ENCODE measurements at regions not wholly inside any gene's neighbourhood (a gene's known extent, or its start where the extent isn't known, plus 50 kb on each side); places are given as distances from the start of the nearest gene placed in this dataset.
"Not testable (repeated sequence)": the region's sequence is repeated elsewhere in the genome, so short reads cannot be mapped to it uniquely, and the experiment has no call there.

DNA sequence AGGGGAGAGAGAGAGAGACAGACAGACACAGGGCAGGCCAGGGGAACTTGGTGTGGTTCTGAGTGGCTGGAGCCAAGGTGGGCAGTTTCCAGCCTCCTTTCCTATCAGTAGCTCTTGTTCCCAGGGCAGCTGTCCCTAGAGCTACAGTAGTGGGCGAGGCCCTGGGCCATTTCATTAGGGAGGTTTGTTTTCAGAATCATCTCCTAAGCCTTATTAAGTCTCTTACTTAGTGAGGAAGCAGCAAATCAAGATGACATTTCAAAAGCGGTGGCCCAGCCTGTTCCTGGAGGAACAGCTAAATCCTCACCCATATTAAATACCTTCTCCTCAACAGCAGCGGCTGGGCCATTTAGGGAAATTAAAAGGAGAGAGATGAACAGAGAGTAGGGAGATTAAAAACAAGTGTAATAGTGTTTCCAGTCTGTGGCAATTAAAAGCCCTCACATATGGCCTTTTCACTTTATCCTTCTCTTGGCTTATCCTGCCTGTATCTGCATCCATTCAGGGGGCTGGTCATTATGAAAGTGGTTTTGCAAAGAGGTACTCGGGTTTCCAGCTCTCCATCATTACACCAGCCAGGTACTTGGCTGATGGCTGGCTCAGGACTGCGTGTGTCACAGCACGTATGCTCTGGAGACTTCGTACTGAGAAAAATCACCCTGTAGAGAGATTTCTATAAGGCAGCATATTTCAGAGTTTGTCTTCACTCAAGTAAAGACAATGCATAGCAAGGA is 91.9 kb upstream of the PRR23C start:
- no peak for DNase-seq

DNA sequence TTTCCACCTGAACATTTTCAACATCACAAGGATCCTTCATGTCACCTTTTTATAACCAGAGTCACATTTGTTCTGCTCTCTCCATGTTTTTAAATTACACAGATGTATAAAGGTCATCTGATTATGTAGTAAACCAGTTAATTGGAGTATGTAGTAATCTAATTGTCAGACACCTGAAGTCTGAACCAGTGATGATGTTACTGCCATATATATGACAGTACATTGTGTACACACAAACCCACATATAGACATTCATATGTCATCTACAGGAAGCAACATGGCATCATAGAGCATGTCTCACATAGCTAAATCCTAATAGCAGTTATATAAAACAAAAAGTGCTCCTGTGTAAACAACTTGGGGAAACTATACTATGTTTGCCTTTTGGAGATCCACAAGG is 95.9 kb upstream of the PRR23C start:
- no peak for DNase-seq

GRCh38 chr3:139145980-139146379 is 101.3 kb upstream of the PRR23C start:
- not testable (repeated sequence) for DNase-seq

DNA sequence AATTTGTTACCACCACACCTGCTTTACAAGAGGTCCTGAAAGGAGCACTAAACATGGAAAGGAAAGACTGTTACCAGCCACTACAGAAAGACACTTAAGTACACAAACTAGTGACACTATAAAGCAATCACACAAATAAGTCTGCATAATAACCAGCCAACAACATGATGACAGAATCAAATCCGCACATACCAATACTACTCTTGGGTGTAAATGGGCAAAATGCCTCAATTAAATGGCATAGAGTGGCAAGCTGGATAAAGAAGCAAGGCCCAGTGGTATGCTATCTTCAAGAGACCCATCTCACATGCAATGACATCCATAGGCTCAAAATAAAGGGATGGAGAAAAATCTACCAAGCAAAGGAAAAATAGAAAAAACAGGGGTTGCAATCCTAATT is 106.8 kb upstream of the PRR23C start:
- no peak for DNase-seq

DNA sequence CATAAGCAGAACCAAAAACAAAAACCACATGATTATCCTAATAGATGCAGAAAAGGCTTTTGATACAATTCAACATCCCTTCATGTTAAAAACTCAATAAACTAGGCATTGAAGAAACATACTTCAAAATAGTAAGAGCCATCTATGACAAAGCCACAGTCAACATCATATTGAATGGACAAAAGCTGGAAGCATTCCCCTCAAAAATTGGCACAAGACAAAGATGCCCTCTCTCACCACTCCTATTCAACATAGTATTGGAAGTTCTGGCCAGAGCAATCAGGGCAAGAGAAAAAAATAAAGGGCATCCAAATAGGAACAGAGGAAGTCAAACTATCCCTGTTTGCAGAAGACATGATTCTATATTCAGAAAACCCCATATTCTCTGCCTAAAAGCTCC is 108.7 kb upstream of the PRR23C start:
- DNase-seq: not testable (repeated sequence)

DNA sequence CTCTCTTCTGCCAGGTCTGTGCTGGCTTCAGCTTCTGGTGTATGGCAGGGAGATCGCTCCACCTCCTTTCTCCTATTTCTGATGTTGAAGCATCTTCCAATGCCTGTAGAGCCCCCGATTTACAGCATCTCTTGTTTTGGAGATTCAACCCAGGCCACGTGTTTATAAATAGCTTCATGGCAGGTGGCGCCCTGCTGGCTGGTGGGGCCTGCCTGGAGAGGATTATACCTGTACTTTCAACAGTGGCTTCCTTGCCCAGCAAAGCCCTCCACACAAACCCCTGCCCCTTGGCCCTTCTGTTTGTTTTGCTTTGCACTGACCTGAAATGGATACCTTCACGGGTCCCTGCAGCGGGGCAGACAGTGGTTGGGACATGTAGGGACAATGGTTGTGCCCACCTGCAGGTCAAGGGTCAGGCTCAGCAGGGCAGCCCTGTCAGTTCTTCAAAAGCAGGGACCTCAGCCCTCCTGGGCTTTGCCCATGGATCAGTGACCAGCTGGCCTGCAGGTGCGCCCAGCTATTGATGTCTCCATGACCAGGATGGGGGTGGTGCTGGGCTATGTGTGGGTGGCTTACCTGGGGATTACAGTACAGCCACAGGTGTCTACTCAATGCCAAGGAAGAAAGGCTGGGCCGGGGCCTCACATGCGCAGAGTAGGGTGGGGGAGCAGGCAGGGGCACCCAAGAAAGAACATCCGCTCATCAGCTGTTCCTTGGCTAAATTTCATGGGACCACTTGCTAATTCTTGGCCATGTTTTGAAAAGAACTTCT is 112.7 kb upstream of the PRR23C start:
- DNase-seq: no peak

DNA sequence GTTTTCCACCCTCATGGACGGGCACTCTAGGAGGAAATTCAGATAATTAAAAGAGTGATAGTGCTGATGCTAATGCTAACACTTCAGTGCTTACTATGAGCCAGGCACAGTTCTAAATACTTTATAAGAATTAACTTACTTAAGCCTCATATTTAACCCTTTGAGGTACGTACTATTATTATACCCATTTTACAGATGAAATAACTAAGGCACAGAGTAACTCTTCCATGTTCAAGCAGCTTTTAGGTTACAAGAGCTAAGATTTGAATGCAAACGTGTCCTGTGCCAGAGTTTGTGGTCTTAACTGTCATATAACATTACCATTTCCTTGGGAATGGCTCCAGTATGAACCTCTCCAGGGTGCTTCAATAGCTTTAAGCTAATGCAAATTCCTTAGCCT is 114.7 kb upstream of the PRR23C start:
- no peak for DNase-seq

DNA sequence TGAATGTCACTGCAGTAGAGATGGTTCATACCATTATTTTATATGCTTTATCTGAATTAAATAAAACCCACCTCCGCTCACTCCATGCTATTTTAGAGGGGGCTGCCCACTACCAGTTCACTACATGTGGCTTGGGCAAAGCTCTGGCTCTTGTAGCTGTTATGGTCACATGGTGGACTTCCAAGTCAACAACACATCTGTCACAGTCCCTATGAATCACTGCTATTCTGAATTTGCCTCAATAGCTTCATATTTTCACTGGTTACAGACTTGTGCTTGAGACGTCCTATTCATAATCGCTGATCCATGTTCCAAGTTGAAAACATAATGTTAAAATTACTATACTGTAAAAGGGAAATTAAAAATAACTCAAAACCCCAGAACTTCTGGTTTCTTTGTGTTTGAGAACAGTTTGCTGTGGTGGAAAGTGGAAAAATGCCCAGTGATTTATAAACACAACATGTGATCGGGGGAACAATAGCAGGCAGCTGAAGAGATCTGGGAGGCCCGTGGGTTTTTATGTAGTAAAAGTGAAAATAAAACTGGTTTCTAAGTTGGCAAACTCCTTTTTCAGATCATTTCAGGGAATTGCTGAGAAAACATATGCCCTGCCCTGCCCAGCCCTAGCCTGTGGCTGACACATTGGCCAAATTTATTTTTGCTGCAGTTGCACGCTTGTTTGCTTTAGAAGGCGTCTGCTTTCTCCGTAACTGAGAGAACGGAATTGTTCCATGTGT is 128.8 kb upstream of the PRR23C start:
- DNase-seq: peak; percentile 48

DNA sequence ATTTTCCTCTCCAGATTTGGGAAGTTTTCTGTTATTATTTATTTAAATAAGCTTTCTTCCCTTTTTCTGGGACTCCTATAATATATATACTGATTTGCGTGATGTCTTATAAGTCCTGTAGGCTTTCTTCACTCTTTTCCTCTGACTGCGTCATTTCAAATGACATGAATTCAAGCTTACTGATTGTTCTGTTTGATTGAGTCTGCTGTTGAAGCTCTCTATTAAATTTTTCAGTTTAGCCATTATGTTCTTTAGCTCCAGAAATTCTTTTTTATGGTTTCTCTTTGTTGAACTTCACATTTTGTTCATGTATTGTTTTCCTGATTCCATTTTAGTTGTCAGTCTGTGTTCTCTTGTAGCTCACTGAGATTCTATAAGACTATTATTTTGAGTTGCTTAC is 135.8 kb upstream of the PRR23C start:
- DNase-seq: no peak

- no peak for DNase-seq
Measured at GRCh38 chr3:139182143-139182542, 137.5 kb upstream of the PRR23C start.

DNA sequence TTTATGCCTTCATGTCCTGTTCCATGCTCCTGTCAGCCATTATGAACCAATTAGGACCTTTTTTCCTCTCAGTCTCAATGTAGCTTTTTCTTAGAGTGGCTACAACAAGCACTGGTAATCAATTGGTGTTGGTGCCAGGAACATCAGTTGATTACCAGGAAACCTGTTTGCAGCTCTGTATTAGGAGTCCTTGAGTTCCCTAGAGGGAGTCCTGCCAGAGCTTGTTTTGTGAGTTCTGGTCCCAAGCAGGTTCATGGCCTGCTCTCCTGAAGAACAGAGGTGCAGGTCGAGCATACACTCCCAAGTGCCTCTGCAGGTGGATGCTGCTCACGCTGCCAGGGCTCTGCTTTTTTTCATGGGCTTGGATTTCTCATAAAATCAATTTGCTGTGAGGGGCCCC is 137.9 kb upstream of the PRR23C start:
- DNase-seq: no peak

GRCh38 chr3:139185527-139185926 is 140.8 kb upstream of the PRR23C start:
- no peak for DNase-seq

GRCh38 chr3:139187154-139187553 is 142.5 kb upstream of the PRR23C start:
- no peak for DNase-seq

- peak; percentile 1 for DNase-seq
Measured at GRCh38 chr3:139187648-139188047, 143.0 kb upstream of the PRR23C start.

DNA sequence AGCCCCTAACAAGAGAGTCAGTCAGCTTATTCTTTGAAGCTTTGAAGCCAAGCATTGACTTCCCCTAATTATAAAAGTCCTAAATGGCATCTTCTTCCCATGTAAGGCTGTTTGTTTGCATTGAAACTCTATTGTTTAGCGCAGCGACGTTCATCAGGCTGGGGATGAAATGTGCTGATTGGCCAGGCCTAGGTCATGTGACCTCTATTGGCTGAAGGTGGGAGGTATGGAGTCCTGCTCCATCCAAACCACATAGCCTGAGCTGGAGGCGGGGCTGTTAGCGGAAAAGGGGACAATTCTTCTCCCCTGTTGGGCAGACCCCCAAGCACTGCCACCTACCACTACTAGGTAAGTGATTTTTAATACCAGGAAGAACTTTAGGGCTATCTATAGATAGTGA is 145.3 kb upstream of the PRR23C start:
- no peak for DNase-seq

GRCh38 chr3:139194421-139194820 is 149.4 kb upstream of the MRPS22 start:
- DNase-seq: not testable (repeated sequence)

DNA sequence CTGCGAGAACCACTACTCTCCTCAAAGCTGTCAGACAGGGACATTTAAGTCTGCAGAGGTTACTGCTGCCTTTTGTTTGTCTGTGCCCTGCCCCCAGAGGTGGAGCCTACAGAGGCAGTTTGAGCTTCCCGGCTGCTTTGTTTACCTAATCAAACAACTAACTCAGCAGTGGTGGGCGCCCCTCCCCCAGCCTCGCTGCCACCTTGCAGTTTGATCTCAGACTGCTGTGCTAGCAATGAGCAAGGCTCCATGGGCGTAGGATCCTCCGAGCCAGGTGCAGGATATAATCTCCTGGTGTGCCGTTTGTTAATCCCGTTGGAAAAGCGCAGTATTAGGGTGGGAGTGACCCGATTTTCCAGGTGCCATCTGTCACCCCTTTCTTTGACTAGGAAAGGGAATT is 147.7 kb upstream of the MRPS22 start:
- DNase-seq: not testable (repeated sequence)

- no peak for DNase-seq
Measured at GRCh38 chr3:139197251-139197650, 146.6 kb upstream of the MRPS22 start.

DNA sequence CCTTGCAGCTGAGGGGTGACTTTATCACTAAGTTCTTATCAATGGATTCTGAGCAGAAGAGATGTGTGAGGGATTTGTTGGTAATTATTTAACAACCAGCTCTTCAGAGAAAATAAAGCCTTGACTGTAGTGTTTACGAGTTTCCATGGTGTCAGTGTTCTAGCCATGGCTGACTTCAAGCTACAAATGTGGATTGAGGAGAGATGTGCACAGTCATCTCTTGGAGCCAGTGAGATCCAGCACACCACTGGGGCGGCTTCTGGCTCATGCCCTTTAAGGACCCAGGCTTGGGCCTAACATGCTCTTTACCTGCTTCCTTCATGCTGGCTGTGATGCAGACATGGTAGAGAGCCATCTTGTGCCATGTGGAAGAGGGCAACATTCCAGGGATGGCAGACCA is 145.6 kb upstream of the MRPS22 start:
- DNase-seq: no peak

DNA sequence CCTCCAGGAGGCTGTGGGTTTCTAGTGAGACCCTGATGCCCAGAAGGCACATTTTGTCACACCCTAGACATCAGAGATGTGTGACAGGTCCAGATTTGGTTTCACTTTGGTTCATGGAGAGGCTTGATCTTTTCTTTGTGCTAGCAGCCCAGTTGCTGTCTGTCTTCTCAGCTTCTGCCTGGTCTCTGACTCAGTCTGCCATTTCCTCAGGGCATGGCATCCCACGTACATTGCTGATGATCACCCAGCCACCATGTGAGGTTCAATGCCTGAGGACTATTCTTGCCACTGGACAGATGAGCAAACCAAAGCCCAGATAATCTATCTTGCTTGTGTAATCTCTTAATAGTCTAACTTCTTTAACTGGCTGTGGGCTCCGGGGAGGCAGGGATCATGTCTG is 144.9 kb upstream of the MRPS22 start:
- DNase-seq: no peak

DNA sequence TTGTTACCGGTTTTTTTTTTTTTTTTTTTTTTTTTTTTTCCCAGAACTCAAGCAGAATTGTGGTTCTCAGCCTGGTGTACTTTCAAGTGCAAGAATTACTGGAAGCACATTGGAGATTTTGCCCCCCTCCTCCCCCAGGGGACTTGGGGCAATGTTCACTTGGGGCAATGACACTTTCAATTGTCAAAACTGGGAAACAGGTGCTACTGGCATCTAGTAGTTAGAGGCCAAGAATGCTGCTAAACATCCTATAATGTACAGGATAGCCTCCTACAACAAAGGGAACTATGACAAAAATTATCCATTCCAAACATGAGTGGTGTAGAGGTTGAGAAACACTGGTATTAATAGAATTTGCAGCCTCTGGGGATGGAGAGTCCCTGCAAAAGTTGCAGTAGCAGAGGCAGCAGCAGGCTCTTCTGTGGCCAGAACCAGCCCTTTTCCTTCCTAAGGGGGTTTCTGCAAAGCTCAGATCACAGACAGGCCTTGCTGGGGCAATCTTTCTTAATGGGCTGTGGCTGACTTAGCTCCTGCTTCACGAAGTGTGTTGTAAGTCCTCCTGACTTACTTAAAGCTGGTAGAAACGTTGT is 144.3 kb upstream of the MRPS22 start:
- no peak for DNase-seq

DNA sequence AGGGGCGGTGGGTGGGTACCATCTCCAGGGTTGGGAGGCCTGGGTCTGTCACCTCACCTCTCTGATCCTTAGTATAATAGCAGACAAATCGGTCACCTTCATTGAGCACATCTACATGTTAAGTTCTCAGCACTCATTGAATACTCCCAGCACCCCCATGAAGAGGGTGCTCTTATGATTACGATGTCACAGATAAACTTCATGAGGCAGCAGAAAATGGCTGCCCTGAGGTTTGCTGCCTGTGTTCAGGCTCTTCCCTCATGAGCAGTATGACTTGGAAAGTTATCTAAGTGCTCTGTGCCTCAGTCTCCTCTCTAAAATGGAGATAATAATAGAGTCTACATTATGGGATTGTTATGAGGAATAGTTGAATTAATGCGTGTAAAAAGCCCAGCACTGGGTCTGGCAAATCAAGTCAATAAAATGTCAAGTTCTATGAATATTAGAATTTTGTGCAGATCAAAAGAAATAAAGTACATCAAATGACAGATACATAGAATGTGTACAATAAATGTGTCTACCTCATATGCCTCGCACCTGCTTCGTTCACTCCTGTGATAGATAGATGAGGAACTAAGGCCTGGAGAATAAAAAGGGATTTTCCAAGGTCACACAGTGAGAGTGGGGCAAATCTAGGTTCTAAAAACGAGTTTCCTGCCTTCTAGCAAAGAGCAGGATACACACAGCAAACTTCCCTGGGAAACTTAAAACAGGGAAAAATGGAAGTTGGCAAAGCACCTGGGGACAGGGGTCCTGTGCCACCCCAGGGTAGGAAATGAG is 142.2 kb upstream of the MRPS22 start:
- DNase-seq: no peak

All from NCI-H1694 treated with DMSO at 0.1 percent for 48 hours (cell line).